WTC11 (cell line): ENCODE measurements at regions not wholly inside any gene's neighbourhood (a gene's known extent, or its start where the extent isn't known, plus 50 kb on each side); places are given as distances from the start of the nearest gene placed in this dataset.

Experiments
- ATAC-seq: fragments of 200-7000 bp; cut with Tn5 transposase; 2 replicates; pipeline ENCODE4 v1.10.0; 2021; ENCODE audit warnings: mild to moderate bottlenecking, moderate library complexity
- CTCF ChIA-PET: fragments of 300-600 bp; sonication (Branson Sonifier 250); formaldehyde crosslinking; loops from one replicate; lab custom pipeline; 2021; ENCODE audit warnings: antibody characterized with exemption; lab: Charles Lee
- POLR2A ChIA-PET: fragments of 350-600 bp; sonication (Branson Sonifier 250); formaldehyde crosslinking; loops from one replicate; lab custom pipeline; 2021; ENCODE audit warnings: antibody characterized with exemption; lab: Charles Lee
- DNase-seq: peaks from one replicate; pipeline ENCODE4 v3.0.0; 2021; ENCODE audit warnings: low spot score
- H3K27ac Mint-ChIP-seq: 2 replicates; pipeline ENCODE4 v1.8.0; 2021; ENCODE audit warnings: mixed read lengths
- H3K27me3 Mint-ChIP-seq: 2 replicates; pipeline ENCODE4 v1.8.0; 2021; ENCODE audit warnings: low read depth, mild to moderate bottlenecking, moderate library complexity, mixed read lengths
- H3K36me3 Mint-ChIP-seq: 2 replicates; pipeline ENCODE4 v1.8.0; 2021; ENCODE audit warnings: mixed read lengths
- H3K4me1 Mint-ChIP-seq: 2 replicates; pipeline ENCODE4 v1.8.0; 2022; ENCODE audit warnings: mixed read lengths
- H3K4me3 Mint-ChIP-seq: 2 replicates; pipeline ENCODE4 v1.8.0; 2021; ENCODE audit warnings: mild to moderate bottlenecking, moderate library complexity, mixed read lengths
- H3K9me3 Mint-ChIP-seq: 2 replicates; pipeline ENCODE4 v1.8.0; 2021; ENCODE audit warnings: mixed read lengths
- AR ChIP-seq: fragments of 250-450 bp; sonication (Bioruptor Pico); IDR thresholded peaks from 2 replicates; pipeline ENCODE4 v1.9.0; 2021; ENCODE audit warnings: mild to moderate bottlenecking
- ARID4B ChIP-seq: sonication (generic); formaldehyde crosslinking; IDR thresholded peaks from 2 replicates; pipeline ENCODE4 v1.8.0; 2023; ENCODE audit warnings: missing genetic modification reagents, mild to moderate bottlenecking, borderline replicate concordance
- GABPB1 ChIP-seq: sonication (generic); formaldehyde crosslinking; IDR thresholded peaks from 2 replicates; pipeline ENCODE4 v1.8.1; 2023; ENCODE audit warnings: mild to moderate bottlenecking, missing genetic modification reagents
- GTF2I ChIP-seq: fragments of 250-450 bp; sonication (Bioruptor Pico); conservative IDR thresholded peaks from 2 replicates; pipeline ENCODE4 v1.4.0; 2021; ENCODE audit warnings: mild to moderate bottlenecking
- JAZF1 ChIP-seq: fragments of 250-450 bp; sonication (Bioruptor Pico); IDR thresholded peaks from 2 replicates; pipeline ENCODE4 v1.9.0; 2021; ENCODE audit warnings: moderate library complexity, mild to moderate bottlenecking, inconsistent platforms
- MXD4 ChIP-seq: fragments of 250-450 bp; sonication (Bioruptor Pico); IDR thresholded peaks from 2 replicates; pipeline ENCODE4 v1.8.0; 2021; ENCODE audit warnings: mild to moderate bottlenecking, moderate library complexity, borderline replicate concordance
- NFE2L1 ChIP-seq: sonication (generic); formaldehyde crosslinking; IDR thresholded peaks from 2 replicates; pipeline ENCODE4 v1.8.1; 2023; ENCODE audit warnings: missing genetic modification reagents
- NR1H2 ChIP-seq: sonication (generic); formaldehyde crosslinking; IDR thresholded peaks from 2 replicates; pipeline ENCODE4 v1.9.0; 2021; ENCODE audit warnings: mild to moderate bottlenecking, moderate library complexity, missing genetic modification reagents
- PREB ChIP-seq: sonication (generic); formaldehyde crosslinking; IDR thresholded peaks from 2 replicates; pipeline ENCODE4 v1.8.1; 2022; ENCODE audit warnings: mild to moderate bottlenecking, missing genetic modification reagents, moderate library complexity, borderline replicate concordance
- RORB ChIP-seq: fragments of 250-450 bp; sonication (Bioruptor Pico); IDR thresholded peaks from 2 replicates; pipeline ENCODE4 v1.9.0; 2021; ENCODE audit warnings: mild to moderate bottlenecking
- SMAD3 ChIP-seq: sonication (generic); formaldehyde crosslinking; IDR thresholded peaks from 2 replicates; pipeline ENCODE4 v1.8.0; 2022; ENCODE audit warnings: missing genetic modification reagents, mild to moderate bottlenecking, borderline replicate concordance
- SOX15 ChIP-seq: fragments of 250-450 bp; sonication (Bioruptor Pico); IDR thresholded peaks from 2 replicates; pipeline ENCODE4 v1.9.0; 2021; ENCODE audit warnings: mild to moderate bottlenecking
- STAT6 ChIP-seq: sonication (generic); formaldehyde crosslinking; conservative IDR thresholded peaks from 2 replicates; pipeline ENCODE4 v1.8.1; 2023; ENCODE audit warnings: mild to moderate bottlenecking, low read depth, missing genetic modification reagents, moderate library complexity
- ZNF281 ChIP-seq: sonication (generic); formaldehyde crosslinking; IDR thresholded peaks from 2 replicates; pipeline ENCODE4 v1.8.0; 2023; ENCODE audit warnings: mild to moderate bottlenecking, missing genetic modification reagents
- ZSCAN18 ChIP-seq: fragments of 250-450 bp; sonication (Bioruptor Pico); IDR thresholded peaks from 2 replicates; pipeline ENCODE4 v2.1.2; 2022; ENCODE audit warnings: mild to moderate bottlenecking, moderate library complexity

- ATAC-seq (no peak), DNase-seq (no peak)
- H3K27ac Mint-ChIP-seq = no peak overlapping the region
- no peaks in the 10 kb centered on the region for H3K4me1 Mint-ChIP-seq
- H3K36me3 Mint-ChIP-seq = 0 out of 2 replicates have a peak, but pooled peaks cover 5% of the 10 kb centered on the region
- CTCF ChIA-PET = no interaction called here
- no peak overlapping the region for H3K4me3 Mint-ChIP-seq
- no peak for TF ChIP-seq SOX15 (CRISPR knock-in tag)
- TF ChIP-seq, all 79 proteins: peak for 0
- no peaks in the 10 kb centered on the region; the same call in 1 of the 2 replicates for H3K27me3 Mint-ChIP-seq
- H3K9me3 Mint-ChIP-seq = peaks cover 12% of the 10 kb centered on the region
- POLR2A ChIA-PET = interaction anchor here (0.6 kb wide), 1 partner anchor 8 kb away, joined by 6 read pairs; no protein-coding TSS in a partner anchor
Observed at GRCh38 chr18:78925557-78926242, 53.9 kb upstream of the SALL3 start.

- H3K9me3 Mint-ChIP-seq = peaks cover 12% of the 10 kb centered on the region
- H3K27me3 Mint-ChIP-seq = no peaks in the 10 kb centered on the region; the same call in 1 of the 2 replicates
- TF ChIP-seq ARID4B (CRISPR knock-in tag) (no peak), JAZF1 (no peak), GABPB1 (CRISPR knock-in tag) (no peak), GTF2I (CRISPR knock-in tag) (no peak), NR1H2 (CRISPR knock-in tag) (no peak), STAT6 (no peak), AR (CRISPR knock-in tag) (no peak), ZSCAN18 (no peak), PREB (no peak), MXD4 (CRISPR knock-in tag) (no peak), RORB (no peak), SMAD3 (CRISPR knock-in tag) (no peak), NFE2L1 (no peak), ZNF281 (CRISPR knock-in tag) (no peak)
- TF ChIP-seq, all 79 proteins: peak for 0
- 0 out of 2 replicates have a peak, but pooled peaks cover 5% of the 10 kb centered on the region for H3K36me3 Mint-ChIP-seq
- no peak overlapping the region for H3K27ac Mint-ChIP-seq
- CTCF ChIA-PET = no interaction called here
- H3K4me1 Mint-ChIP-seq = no peaks in the 10 kb centered on the region
- DNase-seq = no peak
- no peak for ATAC-seq
- POLR2A ChIA-PET = interaction anchor here (0.6 kb wide), 1 partner anchor 9 kb away, joined by 6 read pairs; no protein-coding TSS in a partner anchor
- H3K4me3 Mint-ChIP-seq = no peak overlapping the region
Observed at GRCh38 chr18:78926243-78926615, 53.4 kb upstream of the SALL3 start.
